GM21390 (cell line): ENCODE measurements at regions not wholly inside any gene's neighbourhood (a gene's known extent, or its start where the extent isn't known, plus 50 kb on each side); places are given as distances from the start of the nearest gene placed in this dataset.
"Not testable (repeated sequence)": the region's sequence is repeated elsewhere in the genome, so short reads cannot be mapped to it uniquely, and the experiment has no call there.

ENCODE experiments used
- ATAC-seq: cut with Tn5 transposase; IDR thresholded peaks from one replicate; pipeline ENCODE4 v1.9.1; 2021; ENCODE audit not compliant: unreplicated experiment

GRCh38 chr2:82084679-82085392 lies 1780.3 kb upstream of the LRRTM1 start:
- ATAC-seq, result no peak

- ATAC-seq, result no peak
These were observed 1771.3 kb upstream of the LRRTM1 start for GRCh38 chr2:82075875-82076274.

- ATAC-seq, result no peak
These were observed 1757.9 kb upstream of the LRRTM1 start for GRCh38 chr2:82062463-82062862.

- no peak for ATAC-seq
These were observed 1751.3 kb upstream of the LRRTM1 start for GRCh38 chr2:82055846-82056245.

GRCh38 chr2:82043867-82044266 lies 1739.3 kb upstream of the LRRTM1 start:
- no peak for ATAC-seq

- ATAC-seq, result no peak
These were observed 1723.5 kb upstream of the LRRTM1 start for GRCh38 chr2:82027921-82028615.

- no peak for ATAC-seq
These were observed 1719.2 kb upstream of the LRRTM1 start for GRCh38 chr2:82023710-82024109.

- ATAC-seq, result no peak
These were observed 1709.1 kb upstream of the LRRTM1 start for GRCh38 chr2:82013641-82014040.

- ATAC-seq, result no peak
These were observed 1702.6 kb upstream of the LRRTM1 start for GRCh38 chr2:82007071-82007664.

- ATAC-seq, result not testable (repeated sequence)
These were observed 1701.3 kb upstream of the LRRTM1 start for GRCh38 chr2:82005889-82006288.

GRCh38 chr2:82001614-82002013 lies 1697.1 kb upstream of the LRRTM1 start:
- no peak for ATAC-seq

- no peak for ATAC-seq
These were observed 1696.1 kb upstream of the LRRTM1 start for GRCh38 chr2:82000606-82001005.

GRCh38 chr2:81996332-81996731 lies 1691.8 kb upstream of the LRRTM1 start:
- ATAC-seq, result no peak

- ATAC-seq, result no peak
These were observed 1686.7 kb upstream of the LRRTM1 start for GRCh38 chr2:81991282-81991681.

GRCh38 chr2:81987370-81987769 lies 1682.8 kb upstream of the LRRTM1 start:
- no peak for ATAC-seq

GRCh38 chr2:81984969-81985637 lies 1680.6 kb upstream of the LRRTM1 start:
- ATAC-seq, result no peak

GRCh38 chr2:81981585-81981984 lies 1677.0 kb upstream of the LRRTM1 start:
- no peak for ATAC-seq

GRCh38 chr2:81979086-81979485 lies 1674.5 kb upstream of the LRRTM1 start:
- ATAC-seq, result no peak

GRCh38 chr2:81976998-81977397 lies 1672.4 kb upstream of the LRRTM1 start:
- ATAC-seq, result no peak

GRCh38 chr2:81974216-81974615 lies 1669.7 kb upstream of the LRRTM1 start:
- ATAC-seq, result no peak

- no peak for ATAC-seq
These were observed 1638.3 kb upstream of the LRRTM1 start for GRCh38 chr2:81942876-81943275.
